Right ventricle myocardium superior (tissue), 1 donor: ENCODE measurements at regions not wholly inside any gene's neighbourhood (a gene's known extent, or its start where the extent isn't known, plus 50 kb on each side); places are given as distances from the start of the nearest gene placed in this dataset.

Source experiments
- ATAC-seq: fragments of 200-7000 bp; cut with Tn5 transposase; one replicate; pipeline ENCODE4 v1.9.1; 2020; ENCODE audit warnings: mild to moderate bottlenecking; ENCODE audit not compliant: poor library complexity
- DNase-seq: peaks from one replicate; pipeline ENCODE4 v3.0.0-alpha.2; 2020
- intact Hi-C: fragments of 100-400 bp; cut with DNase I; formaldehyde crosslinking; loops from one replicate; pipeline ENCODE4 v1.11.2; 2022
- donor health status: DM: no; HTN: yes; CAD: no; lungs with severe emphysema.

GRCh38 chr13:108360139-108360538 lies 90.6 kb downstream of the TNFSF13B start:
- intact Hi-C loops: no loop called here
- no peak for DNase-seq
- ATAC-seq: no peak

- ATAC-seq: no peak
- DNase-seq: no peak
- intact Hi-C loops: no loop called here
Measured at GRCh38 chr13:108361769-108362168, 92.3 kb downstream of the TNFSF13B start.

- intact Hi-C loops: no loop called here
- DNase-seq (no peak), ATAC-seq (no peak)
Measured at GRCh38 chr13:108363666-108364065, 94.1 kb downstream of the TNFSF13B start.

GRCh38 chr13:108365255-108365654 lies 95.7 kb downstream of the TNFSF13B start:
- DNase-seq (no peak), ATAC-seq (no peak)
- intact Hi-C loops: no loop called here

- DNase-seq (no peak), ATAC-seq (no peak)
- intact Hi-C loops: no loop called here
Measured at GRCh38 chr13:108368250-108368905, 98.9 kb downstream of the TNFSF13B start.

- no peak for ATAC-seq
- no peak for DNase-seq
- intact Hi-C loops: no loop called here
Measured at GRCh38 chr13:108369412-108369811, 99.9 kb downstream of the TNFSF13B start.

- intact Hi-C loops: no loop called here
- DNase-seq: no peak
- no peak for ATAC-seq
Measured at GRCh38 chr13:108375034-108375433, 105.5 kb downstream of the TNFSF13B start.

- ATAC-seq: no peak
Measured at GRCh38 chr13:108375772-108376171, 106.3 kb downstream of the TNFSF13B start.

GRCh38 chr13:108376308-108376707 lies 106.8 kb downstream of the TNFSF13B start:
- no peak for ATAC-seq
- intact Hi-C loops: no loop called here
- no peak for DNase-seq

More at GRCh38 chr13:108375772-108376171, 106.3 kb downstream of the TNFSF13B start:
- intact Hi-C loops: no loop called here
- no peak for DNase-seq

GRCh38 chr13:108377646-108378206 lies 108.2 kb downstream of the TNFSF13B start:
- ATAC-seq (no peak), DNase-seq (no peak)
- intact Hi-C loops: no loop called here

- no peak for ATAC-seq
- intact Hi-C loops: no loop called here
- DNase-seq: no peak
Measured at GRCh38 chr13:108383667-108384066, 114.1 kb downstream of the TNFSF13B start.

GRCh38 chr13:108387156-108387555 lies 117.6 kb downstream of the TNFSF13B start:
- ATAC-seq (no peak), DNase-seq (no peak)
- intact Hi-C loops: no loop called here

- DNase-seq (no peak), ATAC-seq (no peak)
- intact Hi-C loops: no loop called here
Measured at GRCh38 chr13:108402850-108403249, 133.3 kb downstream of the TNFSF13B start.

- DNase-seq: no peak
- ATAC-seq: no peak
- intact Hi-C loops: no loop called here
Measured at GRCh38 chr13:108407495-108407894, 138.0 kb downstream of the TNFSF13B start.

GRCh38 chr13:108408672-108409071 lies 139.2 kb downstream of the TNFSF13B start:
- ATAC-seq: no peak
- intact Hi-C loops: no loop called here
- DNase-seq: no peak

GRCh38 chr13:108409730-108410129 lies 140.2 kb downstream of the TNFSF13B start:
- DNase-seq (no peak), ATAC-seq (no peak)
- intact Hi-C loops: no loop called here

- no peak for DNase-seq
- ATAC-seq: no peak
- intact Hi-C loops: no loop called here
Measured at GRCh38 chr13:108419768-108420167, 150.2 kb downstream of the TNFSF13B start.

- no peak for DNase-seq
- ATAC-seq: no peak
- intact Hi-C loops: no loop called here
Measured at GRCh38 chr13:108425056-108425455, 155.5 kb downstream of the TNFSF13B start.

GRCh38 chr13:108426893-108427292 lies 157.4 kb downstream of the TNFSF13B start:
- ATAC-seq (no peak), DNase-seq (no peak)
- intact Hi-C loops: no loop called here

- intact Hi-C loops: no loop called here
- no peak for ATAC-seq
- no peak for DNase-seq
Measured at GRCh38 chr13:108427355-108427754, 157.8 kb downstream of the TNFSF13B start.

GRCh38 chr13:108428691-108429090 lies 159.2 kb downstream of the TNFSF13B start:
- DNase-seq (no peak), ATAC-seq (no peak)
- intact Hi-C loops: no loop called here
